Vagina (tissue), 2 donors: ENCODE measurements at regions not wholly inside any gene's neighbourhood (a gene's known extent, or its start where the extent isn't known, plus 50 kb on each side); places are given as distances from the start of the nearest gene placed in this dataset.

Experiments
- POLR2A ChIP-seq, 2 donors: fragments of 450-650 bp; IDR thresholded peaks; one replicate each; pipeline ENCODE4 v1.6.1; 2017; ENCODE audit warnings: antibody characterized with exemption in 2 of 2, mild to moderate bottlenecking in 2 of 2, moderate library complexity in 2 of 2
- POLR2AphosphoS5 ChIP-seq, 2 donors: sonication (generic); formaldehyde crosslinking; IDR thresholded peaks; one replicate each; pipeline ENCODE4 v1.9.0; 2017; ENCODE audit warnings: antibody characterized with exemption in 2 of 2, mild to moderate bottlenecking in 2 of 2, low read depth in 1 of 2; ENCODE audit not compliant: insufficient read depth in 1 of 2
- TF ChIP-seq, protein P1 (sequence below), 3 experiments: fragments of 450-650 bp in 2 of 3; fragments of 200-600 bp in 1 of 3; sonication (generic) in 1 of 3; IDR thresholded peaks; one replicate each; pipeline ENCODE4 v1.5.1; 2017 to 2019; ENCODE audit warnings: antibody characterized with exemption in 3 of 3, mild to moderate bottlenecking in 2 of 3, moderate library complexity in 2 of 3

- TF ChIP-seq, protein P1, sequence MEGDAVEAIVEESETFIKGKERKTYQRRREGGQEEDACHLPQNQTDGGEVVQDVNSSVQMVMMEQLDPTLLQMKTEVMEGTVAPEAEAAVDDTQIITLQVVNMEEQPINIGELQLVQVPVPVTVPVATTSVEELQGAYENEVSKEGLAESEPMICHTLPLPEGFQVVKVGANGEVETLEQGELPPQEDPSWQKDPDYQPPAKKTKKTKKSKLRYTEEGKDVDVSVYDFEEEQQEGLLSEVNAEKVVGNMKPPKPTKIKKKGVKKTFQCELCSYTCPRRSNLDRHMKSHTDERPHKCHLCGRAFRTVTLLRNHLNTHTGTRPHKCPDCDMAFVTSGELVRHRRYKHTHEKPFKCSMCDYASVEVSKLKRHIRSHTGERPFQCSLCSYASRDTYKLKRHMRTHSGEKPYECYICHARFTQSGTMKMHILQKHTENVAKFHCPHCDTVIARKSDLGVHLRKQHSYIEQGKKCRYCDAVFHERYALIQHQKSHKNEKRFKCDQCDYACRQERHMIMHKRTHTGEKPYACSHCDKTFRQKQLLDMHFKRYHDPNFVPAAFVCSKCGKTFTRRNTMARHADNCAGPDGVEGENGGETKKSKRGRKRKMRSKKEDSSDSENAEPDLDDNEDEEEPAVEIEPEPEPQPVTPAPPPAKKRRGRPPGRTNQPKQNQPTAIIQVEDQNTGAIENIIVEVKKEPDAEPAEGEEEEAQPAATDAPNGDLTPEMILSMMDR (IDR thresholded peaks at IDR 0.05) = no peak
- TF ChIP-seq POLR2A (IDR thresholded peaks at IDR 0.05) (no peak), POLR2AphosphoS5 (IDR thresholded peaks at IDR 0.05; ENCODE audit: insufficient read depth in 1 of 2, low read depth in 1 of 2) (no peak)
These were observed 672.9 kb upstream of the MARCKS start for GRCh38 chr6:113184291-113184690.
